Neural cell (in vitro differentiated cells): ENCODE measurements at regions not wholly inside any gene's neighbourhood (a gene's known extent, or its start where the extent isn't known, plus 50 kb on each side); places are given as distances from the start of the nearest gene placed in this dataset.
A peak's percentile ranks its signal among the peaks of the same experiment; 100 is the strongest.

Experiments
- H2AFZ ChIP-seq: fragments of 200-600, 300-800 bp; sonication (generic), shearing (Covaris generic); 2 replicates; pipeline ENCODE4 v1.6.0; 2014; ENCODE audit warnings: low read depth, mild to moderate bottlenecking, antibody characterized with exemption, low read length, moderate library complexity
- H3F3A ChIP-seq: fragments of 200-600 bp; shearing (Covaris generic); 2 replicates; pipeline ENCODE4 v1.6.1; 2016; ENCODE audit warnings: mild to moderate bottlenecking, moderate library complexity, mixed read lengths, antibody characterized with exemption, low read length; ENCODE audit not compliant: insufficient read depth, poor library complexity, severe bottlenecking
- H3K27ac ChIP-seq: fragments of 200-600, 300-800 bp; sonication (generic), shearing (Covaris generic); 2 replicates; pipeline ENCODE4 v1.5.1; 2014; ENCODE audit warnings: mild to moderate bottlenecking, low read length, moderate library complexity
- H3K27me3 ChIP-seq: fragments of 300-800, 200-600 bp; sonication (generic), shearing (Covaris generic); 2 replicates; pipeline ENCODE4 v1.6.0; 2014; ENCODE audit warnings: mild to moderate bottlenecking, low read depth, low read length, moderate library complexity; ENCODE audit not compliant: insufficient read depth
- H3K36me3 ChIP-seq: fragments of 300-800, 200-600 bp; sonication (generic), shearing (Covaris generic); 2 replicates; pipeline ENCODE4 v1.5.1; 2014; ENCODE audit warnings: mild to moderate bottlenecking, antibody characterized with exemption, low read length, moderate library complexity; ENCODE audit not compliant: insufficient read depth
- H3K4me2 ChIP-seq: fragments of 300-800, 200-600 bp; sonication (generic), shearing (Covaris generic); 2 replicates; pipeline ENCODE4 v1.6.0; 2014; ENCODE audit warnings: mild to moderate bottlenecking, low read length
- H3K4me3 ChIP-seq: fragments of 300-800, 200-600 bp; sonication (generic), shearing (Covaris generic); 2 replicates; pipeline ENCODE4 v1.5.1; 2014; ENCODE audit warnings: mild to moderate bottlenecking, low read length, moderate library complexity
- H3K79me2 ChIP-seq: fragments of 200-600 bp; shearing (Covaris generic); replicated peaks from 2 replicates; pipeline ENCODE4 v1.6.0; 2014; ENCODE audit warnings: mild to moderate bottlenecking, low read length, moderate library complexity; ENCODE audit not compliant: insufficient read depth
- H3K9ac ChIP-seq: fragments of 300-800, 200-600 bp; sonication (generic), shearing (Covaris generic); 2 replicates; pipeline ENCODE4 v1.6.1; 2016; ENCODE audit warnings: mild to moderate bottlenecking, low read length, mixed read lengths
- H3K9me2 ChIP-seq: fragments of 200-600 bp; shearing (Covaris generic); 2 replicates; pipeline ENCODE4 v1.6.1; 2016; ENCODE audit warnings: mild to moderate bottlenecking, low read length, mixed read lengths; ENCODE audit not compliant: insufficient read depth
- H3K9me3 ChIP-seq: fragments of 200-600, 300-800 bp; sonication (generic), shearing (Covaris generic); 2 replicates; pipeline ENCODE4 v1.6.1; 2016; ENCODE audit warnings: mild to moderate bottlenecking, mixed run types, low read length, moderate library complexity, mixed read lengths
- H4K20me1 ChIP-seq: fragments of 200-600 bp; shearing (Covaris generic); 2 replicates; pipeline ENCODE4 v1.6.1; 2016; ENCODE audit warnings: mild to moderate bottlenecking, mixed run types; ENCODE audit not compliant: insufficient read depth
- EP300 ChIP-seq: fragments of 450-650 bp; conservative IDR thresholded peaks from 2 replicates; pipeline ENCODE4 v1.6.1; 2014; ENCODE audit warnings: antibody characterized with exemption, mild to moderate bottlenecking, moderate library complexity; ENCODE audit not compliant: poor library complexity, severe bottlenecking
- EZH2 ChIP-seq: fragments of 200-600, 300-800 bp; shearing (Covaris generic), sonication (generic); IDR thresholded peaks from 2 replicates; pipeline ENCODE4 v1.6.1; 2014; ENCODE audit warnings: antibody characterized with exemption, low read length, borderline replicate concordance, mild to moderate bottlenecking; ENCODE audit not compliant: insufficient read depth, poor library complexity, severe bottlenecking
- MXI1 ChIP-seq: fragments of 450-650 bp; conservative IDR thresholded peaks from 2 replicates; pipeline ENCODE4 v1.6.1; 2014; ENCODE audit warnings: antibody characterized with exemption, mild to moderate bottlenecking; ENCODE audit not compliant: poor library complexity, severe bottlenecking
- POLR2AphosphoS5 ChIP-seq: IDR thresholded peaks from 2 replicates; pipeline ENCODE4 v1.6.1; 2012
- RAD21 ChIP-seq: fragments of 450-650 bp; conservative IDR thresholded peaks from 2 replicates; pipeline ENCODE4 v1.6.1; 2014; ENCODE audit warnings: antibody characterized with exemption, mild to moderate bottlenecking, moderate library complexity
- SMC3 ChIP-seq: fragments of 450-650 bp; conservative IDR thresholded peaks from 2 replicates; pipeline ENCODE4 v1.6.1; 2014; ENCODE audit warnings: antibody characterized with exemption, mild to moderate bottlenecking, moderate library complexity; ENCODE audit not compliant: poor library complexity
- TAF1 ChIP-seq: IDR thresholded peaks from 2 replicates; pipeline ENCODE4 v1.6.1; 2012; ENCODE audit warnings: low read depth
- TF ChIP-seq, protein P1 (sequence below): fragments of 450-650 bp; IDR thresholded peaks from 2 replicates; pipeline ENCODE4 v1.5.1; 2014; ENCODE audit warnings: antibody characterized with exemption, mild to moderate bottlenecking, moderate library complexity; ENCODE audit not compliant: poor library complexity, severe bottlenecking
- TF ChIP-seq, protein P2 (sequence below): IDR thresholded peaks from 2 replicates; pipeline ENCODE4 v1.6.1; 2012; ENCODE audit warnings: borderline replicate concordance

- Histone ChIP-seq H3K9me2 (no peaks in the 10 kb centered on the region), H3K4me3 (no peak overlapping the region), H3K27me3 (no peaks in the 10 kb centered on the region), H3K79me2 (no peaks in the 10 kb centered on the region), H3F3A (no peaks in the 10 kb centered on the region), H3K36me3 (no peaks in the 10 kb centered on the region), H3K27ac (no peak overlapping the region), H4K20me1 (no peaks in the 10 kb centered on the region), H3K9me3 (no peaks in the 10 kb centered on the region), H3K9ac (no peak overlapping the region), H2AFZ (no peak overlapping the region), H3K4me2 (no peak overlapping the region)
- TF ChIP-seq EP300 (peak; percentile 31), POLR2AphosphoS5 (peak; percentile 33), EZH2 (no peak)
Observed at GRCh38 chr11:80162387-80162786, 721.6 kb upstream of the TENM4 start.

DNA sequence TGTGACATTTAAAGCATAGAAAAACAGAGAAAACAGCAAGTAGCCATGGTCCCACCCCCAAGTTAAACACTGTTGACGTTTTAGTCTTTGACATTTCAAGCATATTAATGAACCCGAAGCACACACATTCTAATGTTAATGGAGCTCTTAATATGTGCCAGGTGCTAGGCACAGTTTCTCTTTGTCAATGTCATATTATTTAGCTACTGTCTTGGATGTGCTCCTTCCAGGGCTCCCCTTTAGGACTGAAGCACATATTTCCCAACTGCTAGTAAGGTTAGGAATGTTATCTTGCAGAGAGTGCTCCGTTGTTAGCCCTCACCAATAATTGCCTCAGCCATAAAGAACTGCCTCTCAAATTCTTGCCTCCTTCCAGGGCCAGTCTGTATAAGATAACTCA is 716.6 kb upstream of the TENM4 start:
- H3K4me2 ChIP-seq: no peak overlapping the region
- no peak overlapping the region for H3K9ac ChIP-seq
- H3K79me2 ChIP-seq: no peaks in the 10 kb centered on the region
- H3K9me3 ChIP-seq: no peaks in the 10 kb centered on the region
- no peak overlapping the region for H3K4me3 ChIP-seq
- H2AFZ ChIP-seq: no peak overlapping the region
- H3K9me2 ChIP-seq: no peaks in the 10 kb centered on the region
- no peaks in the 10 kb centered on the region for H3K36me3 ChIP-seq
- no peaks in the 10 kb centered on the region for H3K27me3 ChIP-seq
- H3F3A ChIP-seq: no peaks in the 10 kb centered on the region
- H4K20me1 ChIP-seq: no peaks in the 10 kb centered on the region
- no peak overlapping the region for H3K27ac ChIP-seq
- no peak for TF ChIP-seq SMC3
- no peak for TF ChIP-seq RAD21
- no peak for TF ChIP-seq EZH2
- TF ChIP-seq, protein P1, sequence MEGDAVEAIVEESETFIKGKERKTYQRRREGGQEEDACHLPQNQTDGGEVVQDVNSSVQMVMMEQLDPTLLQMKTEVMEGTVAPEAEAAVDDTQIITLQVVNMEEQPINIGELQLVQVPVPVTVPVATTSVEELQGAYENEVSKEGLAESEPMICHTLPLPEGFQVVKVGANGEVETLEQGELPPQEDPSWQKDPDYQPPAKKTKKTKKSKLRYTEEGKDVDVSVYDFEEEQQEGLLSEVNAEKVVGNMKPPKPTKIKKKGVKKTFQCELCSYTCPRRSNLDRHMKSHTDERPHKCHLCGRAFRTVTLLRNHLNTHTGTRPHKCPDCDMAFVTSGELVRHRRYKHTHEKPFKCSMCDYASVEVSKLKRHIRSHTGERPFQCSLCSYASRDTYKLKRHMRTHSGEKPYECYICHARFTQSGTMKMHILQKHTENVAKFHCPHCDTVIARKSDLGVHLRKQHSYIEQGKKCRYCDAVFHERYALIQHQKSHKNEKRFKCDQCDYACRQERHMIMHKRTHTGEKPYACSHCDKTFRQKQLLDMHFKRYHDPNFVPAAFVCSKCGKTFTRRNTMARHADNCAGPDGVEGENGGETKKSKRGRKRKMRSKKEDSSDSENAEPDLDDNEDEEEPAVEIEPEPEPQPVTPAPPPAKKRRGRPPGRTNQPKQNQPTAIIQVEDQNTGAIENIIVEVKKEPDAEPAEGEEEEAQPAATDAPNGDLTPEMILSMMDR: no peak
- TF ChIP-seq, protein P2, sequence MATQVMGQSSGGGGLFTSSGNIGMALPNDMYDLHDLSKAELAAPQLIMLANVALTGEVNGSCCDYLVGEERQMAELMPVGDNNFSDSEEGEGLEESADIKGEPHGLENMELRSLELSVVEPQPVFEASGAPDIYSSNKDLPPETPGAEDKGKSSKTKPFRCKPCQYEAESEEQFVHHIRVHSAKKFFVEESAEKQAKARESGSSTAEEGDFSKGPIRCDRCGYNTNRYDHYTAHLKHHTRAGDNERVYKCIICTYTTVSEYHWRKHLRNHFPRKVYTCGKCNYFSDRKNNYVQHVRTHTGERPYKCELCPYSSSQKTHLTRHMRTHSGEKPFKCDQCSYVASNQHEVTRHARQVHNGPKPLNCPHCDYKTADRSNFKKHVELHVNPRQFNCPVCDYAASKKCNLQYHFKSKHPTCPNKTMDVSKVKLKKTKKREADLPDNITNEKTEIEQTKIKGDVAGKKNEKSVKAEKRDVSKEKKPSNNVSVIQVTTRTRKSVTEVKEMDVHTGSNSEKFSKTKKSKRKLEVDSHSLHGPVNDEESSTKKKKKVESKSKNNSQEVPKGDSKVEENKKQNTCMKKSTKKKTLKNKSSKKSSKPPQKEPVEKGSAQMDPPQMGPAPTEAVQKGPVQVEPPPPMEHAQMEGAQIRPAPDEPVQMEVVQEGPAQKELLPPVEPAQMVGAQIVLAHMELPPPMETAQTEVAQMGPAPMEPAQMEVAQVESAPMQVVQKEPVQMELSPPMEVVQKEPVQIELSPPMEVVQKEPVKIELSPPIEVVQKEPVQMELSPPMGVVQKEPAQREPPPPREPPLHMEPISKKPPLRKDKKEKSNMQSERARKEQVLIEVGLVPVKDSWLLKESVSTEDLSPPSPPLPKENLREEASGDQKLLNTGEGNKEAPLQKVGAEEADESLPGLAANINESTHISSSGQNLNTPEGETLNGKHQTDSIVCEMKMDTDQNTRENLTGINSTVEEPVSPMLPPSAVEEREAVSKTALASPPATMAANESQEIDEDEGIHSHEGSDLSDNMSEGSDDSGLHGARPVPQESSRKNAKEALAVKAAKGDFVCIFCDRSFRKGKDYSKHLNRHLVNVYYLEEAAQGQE: no peak
- TF ChIP-seq TAF1: no peak
- no peak for TF ChIP-seq EP300
- TF ChIP-seq MXI1: no peak
- no peak for TF ChIP-seq POLR2AphosphoS5

- H3K27me3 ChIP-seq: no peaks in the 10 kb centered on the region
- no peaks in the 10 kb centered on the region for H3K36me3 ChIP-seq
- H3K9ac ChIP-seq: no peak overlapping the region
- H3K79me2 ChIP-seq: no peaks in the 10 kb centered on the region
- H3K4me3 ChIP-seq: no peak overlapping the region
- no peak overlapping the region for H2AFZ ChIP-seq
- H3K4me2 ChIP-seq: no peak overlapping the region
- H3K9me3 ChIP-seq: no peaks in the 10 kb centered on the region
- no peaks in the 10 kb centered on the region for H3F3A ChIP-seq
- TF ChIP-seq POLR2AphosphoS5: no peak
- TF ChIP-seq EZH2: no peak
- TF ChIP-seq RAD21: no peak
- no peak for TF ChIP-seq TAF1
- TF ChIP-seq EP300: no peak
- TF ChIP-seq MXI1: no peak
- TF ChIP-seq, protein P2: no peak
- TF ChIP-seq SMC3: no peak
- TF ChIP-seq, protein P1: no peak
- no peaks in the 10 kb centered on the region for H3K9me2 ChIP-seq
- H4K20me1 ChIP-seq: no peaks in the 10 kb centered on the region
- no peak overlapping the region for H3K27ac ChIP-seq
Observed at GRCh38 chr11:80156062-80156461, 715.2 kb upstream of the TENM4 start.
